Adrenal gland (tissue), 5 donors: ENCODE measurements at regions not wholly inside any gene's neighbourhood (a gene's known extent, or its start where the extent isn't known, plus 50 kb on each side); places are given as distances from the start of the nearest gene placed in this dataset.

Source experiments
- CTCF ChIP-seq, 6 experiments: fragments of 450-650 bp in 4 of 6; fragments of 200-600 bp in 2 of 6; sonication (generic) in 1 of 6; IDR thresholded peaks; 1 replicate in 5 of 6; 2 replicates in 1 of 6; pipeline versions ENCODE4 v1.5.1 to v1.8.0; 2016 to 2021; ENCODE audit warnings: antibody characterized with exemption in 6 of 6, mild to moderate bottlenecking in 2 of 6, moderate library complexity in 1 of 6
- POLR2A ChIP-seq, 2 donors: fragments of 450-650 bp; IDR thresholded peaks; one replicate each; pipeline ENCODE4 v1.6.1; 2017; ENCODE audit warnings: antibody characterized with exemption in 2 of 2, mild to moderate bottlenecking in 2 of 2, moderate library complexity in 1 of 2
- donor health status: DM: no; HTN: no; CAD: no.

DNA sequence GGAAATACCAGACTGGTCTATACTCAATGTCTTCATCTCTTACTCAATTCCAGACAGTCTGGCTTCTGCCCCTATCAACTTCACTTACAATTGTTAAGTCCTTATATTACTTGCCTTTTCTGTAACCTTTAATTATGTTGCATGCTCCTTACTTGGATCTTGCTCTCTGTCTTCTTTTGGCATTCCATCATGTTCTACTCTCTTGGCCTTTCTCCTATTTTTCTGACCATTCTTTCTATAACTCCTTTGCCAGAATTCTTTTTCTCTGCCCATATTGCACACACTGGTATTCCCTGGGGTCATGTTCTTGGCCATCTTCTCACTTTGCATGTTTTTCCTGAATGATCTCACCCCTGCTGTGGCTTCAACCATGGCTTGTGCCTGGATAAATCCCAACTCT is 209.8 kb upstream of the ZNF462 start:
- no peak for TF ChIP-seq POLR2A (IDR thresholded peaks at IDR 0.05)
- TF ChIP-seq CTCF (IDR thresholded peaks at IDR 0.05), result no peak
